SH-SY5Y (cell line): ENCODE measurements at regions not wholly inside any gene's neighbourhood (a gene's known extent, or its start where the extent isn't known, plus 50 kb on each side); places are given as distances from the start of the nearest gene placed in this dataset.

Experiments
- GATA2 ChIP-seq: IDR thresholded peaks from 2 replicates; pipeline ENCODE4 v1.6.1; 2011; ENCODE audit warnings: mild to moderate bottlenecking, low read depth, low read length
- GATA3 ChIP-seq: IDR thresholded peaks from 2 replicates; pipeline ENCODE4 v1.6.1; 2011; ENCODE audit warnings: low read depth, mild to moderate bottlenecking, low read length, moderate library complexity

DNA sequence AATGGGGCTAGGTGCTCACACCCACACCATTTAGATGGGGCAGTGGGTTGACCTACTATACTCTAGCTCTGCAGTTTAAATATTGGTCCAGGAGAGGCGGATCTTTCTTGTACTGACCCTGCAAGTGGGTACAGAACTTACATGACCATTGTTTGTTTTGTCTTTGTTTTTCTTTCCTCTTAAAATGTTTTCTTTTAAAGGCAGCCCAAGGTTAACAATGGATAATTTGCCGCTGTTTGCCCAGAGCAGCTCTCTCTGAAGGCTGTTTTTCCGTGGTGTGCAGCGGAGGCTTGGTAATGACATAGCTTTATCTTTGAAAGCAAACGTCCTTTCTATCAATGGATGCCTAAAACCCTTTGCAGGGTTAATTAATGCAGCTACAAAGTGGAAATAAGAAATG, 133.3 kb upstream of the MEX3C start:
- TF ChIP-seq GATA2 (no peak), GATA3 (no peak)
